ENCODE measurements at regions not wholly inside any gene's neighbourhood (a gene's known extent, or its start where the extent isn't known, plus 50 kb on each side); places are given as distances from the start of the nearest gene placed in this dataset.

- H3K9ac ChIP-seq (ENCODE audit: low read length): no peak overlapping the region
- H3K4me3 ChIP-seq (replicated peaks in 1 of 2; ENCODE audit: low read depth in 1 of 2, low read length in 2 of 2): no peak overlapping the region
- TF ChIP-seq REST (IDR thresholded peaks at IDR 0.05; ENCODE audit: low read depth) (no peak), CEBPB (IDR thresholded peaks at IDR 0.05; ENCODE audit: low read depth) (peak; percentile 53)
- H3K36me3 ChIP-seq (ENCODE audit: control insufficient read depth in 1 of 2, insufficient read depth in 2 of 2, low read length in 2 of 2): no peaks in the 10 kb centered on the region
- no peak overlapping the region for H3K4me2 ChIP-seq (ENCODE audit: low read length)
- no peaks in the 10 kb centered on the region for H4K20me1 ChIP-seq (ENCODE audit: insufficient read depth)
- H3K27ac ChIP-seq (ENCODE audit: low read depth, low read length): no peak overlapping the region
- no peak overlapping the region for H2AFZ ChIP-seq (ENCODE audit: low read depth, low read length, poor library complexity, severe bottlenecking)
- ChIA-PET CTCF (no interaction called here), POLR2A (no interaction called here), RAD21 (ENCODE audit: low non-redundant PET in 1 of 2, low total read pairs in 2 of 2, uncharacterized antibody in 2 of 2, unreplicated experiment in 2 of 2) (no interaction called here)
- DNase-seq (ENCODE audit: low read depth, low spot score) (no peak), ATAC-seq (no peak)
- no peaks in the 10 kb centered on the region for H3K79me2 ChIP-seq (ENCODE audit: insufficient read depth, low read length)
- no peaks in the 10 kb centered on the region for H3K4me1 ChIP-seq (ENCODE audit: control insufficient read depth in 1 of 2, insufficient read depth in 2 of 2, low read length in 2 of 2)
- BruUV-seq (replicated peaks): no TSS peak
- H3K9me2 ChIP-seq (ENCODE audit: insufficient read depth): no peaks in the 10 kb centered on the region
- intact Hi-C loops (cut with micrococcal nuclease): no loop called here
- H3K27me3 ChIP-seq (ENCODE audit: insufficient read depth, low read length): no peaks in the 10 kb centered on the region
- H3K9me3 ChIP-seq (ENCODE audit: control insufficient read depth in 1 of 2, insufficient read depth in 1 of 2, low read depth in 1 of 2, low read length in 2 of 2): no peaks in the 10 kb centered on the region
Measured at GRCh38 chr6:156260815-156261214, 516.4 kb upstream of the ARID1B start.

GRCh38 chr6:156258981-156259380 lies 518.2 kb upstream of the ARID1B start:
- POLR2A ChIA-PET: no interaction called here
- no TSS peak for BruUV-seq (replicated peaks)
- no peak overlapping the region for H3K4me3 ChIP-seq (replicated peaks in 1 of 2; ENCODE audit: low read depth in 1 of 2, low read length in 2 of 2)
- TF ChIP-seq SRF (IDR thresholded peaks at IDR 0.05; ENCODE audit: low read depth) (no peak), ATF3 (IDR thresholded peaks at IDR 0.05) (no peak), SP1 (IDR thresholded peaks at IDR 0.05; ENCODE audit: low read depth) (no peak), JUND (IDR thresholded peaks at IDR 0.05) (no peak), ELF1 (IDR thresholded peaks at IDR 0.05; ENCODE audit: borderline replicate concordance, low read depth) (no peak), SIN3A (IDR thresholded peaks at IDR 0.05; ENCODE audit: low read depth) (no peak), ZFX (IDR thresholded peaks at IDR 0.05) (no peak), POLR2A (IDR thresholded peaks at IDR 0.05; ENCODE audit: borderline replicate concordance, extremely low read depth, insufficient read depth, insufficient read length) (no peak), EZH2phosphoT487 (IDR thresholded peaks at IDR 0.05; ENCODE audit: borderline replicate concordance) (no peak), EGR1 (IDR thresholded peaks at IDR 0.05; ENCODE audit: low read depth) (no peak), ZBTB33 (IDR thresholded peaks at IDR 0.05; ENCODE audit: extremely low read depth, insufficient replicate concordance, low read length) (no peak), REST (IDR thresholded peaks at IDR 0.05; ENCODE audit: low read depth) (no peak)

More at GRCh38 chr6:156258981-156259380, 518.2 kb upstream of the ARID1B start:
- Histone ChIP-seq H3K79me2 (ENCODE audit: insufficient read depth, low read length) (no peaks in the 10 kb centered on the region), H3K4me2 (ENCODE audit: low read length) (no peak overlapping the region), H4K20me1 (ENCODE audit: insufficient read depth) (no peaks in the 10 kb centered on the region), H3K9me2 (ENCODE audit: insufficient read depth) (no peaks in the 10 kb centered on the region), H3K4me1 (ENCODE audit: control insufficient read depth in 1 of 2, insufficient read depth in 2 of 2, low read length in 2 of 2) (no peaks in the 10 kb centered on the region), H3K9ac (ENCODE audit: low read length) (no peak overlapping the region), H3K9me3 (ENCODE audit: control insufficient read depth in 1 of 2, insufficient read depth in 1 of 2, low read depth in 1 of 2, low read length in 2 of 2) (no peaks in the 10 kb centered on the region), H2AFZ (ENCODE audit: low read depth, low read length, poor library complexity, severe bottlenecking) (no peak overlapping the region), H3K27me3 (ENCODE audit: insufficient read depth, low read length) (no peaks in the 10 kb centered on the region), H3K27ac (ENCODE audit: low read depth, low read length) (no peak overlapping the region), H3K36me3 (ENCODE audit: control insufficient read depth in 1 of 2, insufficient read depth in 2 of 2, low read length in 2 of 2) (no peaks in the 10 kb centered on the region)
- no peak for DNase-seq (ENCODE audit: low read depth, low spot score)
- CTCF ChIA-PET: no interaction called here
- intact Hi-C loops (cut with micrococcal nuclease): no loop called here
- ATAC-seq: no peak
- RAD21 ChIA-PET (ENCODE audit: low non-redundant PET in 1 of 2, low total read pairs in 2 of 2, uncharacterized antibody in 2 of 2, unreplicated experiment in 2 of 2): no interaction called here
